HCT116 (cell line): ENCODE measurements at regions not wholly inside any gene's neighbourhood (a gene's known extent, or its start where the extent isn't known, plus 50 kb on each side); places are given as distances from the start of the nearest gene placed in this dataset.

ENCODE experiments used
- ATAC-seq: fragments of 200-7000 bp; cut with Tn5 transposase; 2 replicates; pipeline ENCODE4 v1.9.1; 2020; ENCODE audit warnings: mild to moderate bottlenecking, moderate library complexity
- BruUV-seq: library from RNA; stranded (reverse); fragments of 400-500 nt; replicated peaks from 2 replicates; lab custom pipeline; 2021; lab: Mats Ljungman, UMichigan
- CTCF ChIA-PET: fragments of 300-600 bp; sonication (Branson Sonifier 250); formaldehyde crosslinking; loops from one replicate; lab custom pipeline; 2021; ENCODE audit warnings: antibody characterized with exemption; lab: Charles Lee
- POLR2A ChIA-PET: fragments of 300-600, 350-600 bp; sonication (Branson Sonifier 250); formaldehyde crosslinking; loops from one replicate; lab custom pipeline; 2021; ENCODE audit warnings: antibody characterized with exemption; lab: Charles Lee
- RAD21 ChIA-PET, 2 experiments: fragments of 300-600 bp; sonication (Branson Sonifier 250); formaldehyde crosslinking; loops; one replicate each; lab custom pipeline; 2023; ENCODE audit warnings: low total read pairs in 2 of 2; ENCODE audit not compliant: uncharacterized antibody in 2 of 2, unreplicated experiment in 2 of 2, low non-redundant PET in 1 of 2; lab: Charles Lee
- DNase-seq: peaks from one replicate; pipeline ENCODE4 v3.0.0-alpha.2; 2010; ENCODE audit warnings: low read depth, low spot score
- H2AFZ ChIP-seq: fragments of 200-600 bp; shearing (Covaris generic), sonication (generic); 2 replicates; pipeline ENCODE4 v1.6.1; 2017; ENCODE audit warnings: low read depth, mixed run types, mixed read lengths, antibody characterized with exemption, low read length; ENCODE audit not compliant: poor library complexity, severe bottlenecking
- H3K27ac ChIP-seq: 2 replicates; pipeline ENCODE4 v1.5.1; 2012; ENCODE audit warnings: low read depth, low read length
- H3K27me3 ChIP-seq: fragments of 200-600 bp; sonication (generic); 2 replicates; pipeline ENCODE4 v1.6.1; 2016; ENCODE audit warnings: mixed run types, low read length, mixed read lengths; ENCODE audit not compliant: insufficient read depth
- H3K36me3 ChIP-seq, 2 experiments: fragments of 200-500 bp in 1 of 2; fragments of 200-600 bp in 1 of 2; sonication (Bioruptor generic) in 1 of 2; sonication (generic) in 1 of 2; 2 replicates each; pipeline versions ENCODE4 v1.5.1 to v1.6.1; 2014 to 2016; ENCODE audit warnings: low read length in 2 of 2, inconsistent platforms in 1 of 2, mixed read lengths in 1 of 2, mixed run types in 1 of 2; ENCODE audit not compliant: insufficient read depth in 2 of 2, control insufficient read depth in 1 of 2
- H3K4me1 ChIP-seq, 2 experiments: fragments of 200-600 bp in 1 of 2; sonication (generic) in 1 of 2; 2 replicates each; pipeline versions ENCODE4 v1.5.1 to v1.6.1; 2012 to 2017; ENCODE audit warnings: low read length in 2 of 2, inconsistent platforms in 1 of 2, mild to moderate bottlenecking in 1 of 2, mixed read lengths in 1 of 2, mixed run types in 1 of 2, moderate library complexity in 1 of 2; ENCODE audit not compliant: insufficient read depth in 2 of 2, control insufficient read depth in 1 of 2
- H3K4me2 ChIP-seq: fragments of 200-600 bp; sonication (generic); 2 replicates; pipeline ENCODE4 v1.6.1; 2017; ENCODE audit warnings: mixed run types, low read length, mixed read lengths
- H3K4me3 ChIP-seq, 2 experiments: fragments of 200-600 bp in 1 of 2; sonication (generic) in 1 of 2; replicated peaks in 1 of 2; 2 replicates each; pipeline ENCODE4 v1.5.1; 2011 to 2016; ENCODE audit warnings: low read length in 2 of 2, control low read depth in 1 of 2, low read depth in 1 of 2, mild to moderate bottlenecking in 1 of 2, mixed read lengths in 1 of 2, mixed run types in 1 of 2
- H3K79me2 ChIP-seq: fragments of 200-600 bp; sonication (generic); 2 replicates; pipeline ENCODE4 v1.6.1; 2017; ENCODE audit warnings: mild to moderate bottlenecking, mixed run types, low read length, moderate library complexity, mixed read lengths; ENCODE audit not compliant: insufficient read depth
- H3K9ac ChIP-seq: fragments of 200-600 bp; sonication (generic); 2 replicates; pipeline ENCODE4 v1.6.1; 2016; ENCODE audit warnings: low read length, mixed read lengths
- H3K9me2 ChIP-seq: fragments of 200-600 bp; sonication (generic), shearing (Covaris generic); 2 replicates; pipeline ENCODE4 v1.6.1; 2017; ENCODE audit warnings: mixed run types, mild to moderate bottlenecking, moderate library complexity; ENCODE audit not compliant: insufficient read depth
- H3K9me3 ChIP-seq, 2 experiments: fragments of 200-500 bp in 1 of 2; fragments of 200-600 bp in 1 of 2; sonication (Bioruptor generic) in 1 of 2; sonication (generic) in 1 of 2; 2 replicates each; pipeline ENCODE4 v1.6.1; 2014 to 2017; ENCODE audit warnings: low read length in 2 of 2, mixed read lengths in 2 of 2, inconsistent platforms in 1 of 2, low read depth in 1 of 2, mild to moderate bottlenecking in 1 of 2, mixed run types in 1 of 2, moderate library complexity in 1 of 2; ENCODE audit not compliant: control insufficient read depth in 1 of 2, insufficient read depth in 1 of 2
- H4K20me1 ChIP-seq: fragments of 200-600 bp; sonication (generic), shearing (Covaris generic); 2 replicates; pipeline ENCODE4 v1.6.1; 2017; ENCODE audit warnings: mixed run types, mild to moderate bottlenecking, moderate library complexity; ENCODE audit not compliant: insufficient read depth
- CBX3 ChIP-seq: IDR thresholded peaks from 2 replicates; pipeline ENCODE4 v1.6.1; 2012; ENCODE audit warnings: low read depth
- EZH2 ChIP-seq: fragments of 200-600 bp; sonication (generic); IDR thresholded peaks from 2 replicates; pipeline ENCODE4 v1.6.1; 2017; ENCODE audit warnings: antibody characterized with exemption, mixed run types
- MAX ChIP-seq: IDR thresholded peaks from 2 replicates; pipeline ENCODE4 v1.6.1; 2012
- POLR2A ChIP-seq: IDR thresholded peaks from 2 replicates; pipeline ENCODE4 v1.7.0; 2011; ENCODE audit warnings: borderline replicate concordance; ENCODE audit not compliant: insufficient read depth, insufficient read length; ENCODE audit errors: extremely low read depth
- REST ChIP-seq: IDR thresholded peaks from 2 replicates; pipeline ENCODE4 v1.6.1; 2012; ENCODE audit warnings: low read depth
- SP1 ChIP-seq: IDR thresholded peaks from 2 replicates; pipeline ENCODE4 v1.6.1; 2012; ENCODE audit warnings: low read depth
- intact Hi-C: fragments of 100-400 bp; cut with micrococcal nuclease; formaldehyde crosslinking; loops from 2 replicates; pipeline ENCODE4 v1.10.0; 2022

GRCh38 chr1:36534711-36535412 is 52.1 kb upstream of the CSF3R start:
- no peak for DNase-seq
- CTCF ChIA-PET, result no interaction called here
- H3K4me2 ChIP-seq, result no peak overlapping the region
- no peak overlapping the region for H3K9ac ChIP-seq
- H3K4me1 ChIP-seq, result no peaks in the 10 kb centered on the region
- TF ChIP-seq REST, result no peak
- no peak for TF ChIP-seq POLR2A
- TF ChIP-seq SP1, result no peak
- no peak for TF ChIP-seq CBX3
- TF ChIP-seq MAX, result no peak
- TF ChIP-seq EZH2, result no peak
- no peak overlapping the region for H3K27ac ChIP-seq
- H3K79me2 ChIP-seq, result no peaks in the 10 kb centered on the region
- no peaks in the 10 kb centered on the region for H3K9me2 ChIP-seq
- POLR2A ChIA-PET, result no interaction called here
- H3K36me3 ChIP-seq, result no peaks in the 10 kb centered on the region
- no TSS peak for BruUV-seq
- H3K4me3 ChIP-seq, result no peak overlapping the region
- RAD21 ChIA-PET, result no interaction called here
- intact Hi-C loops, result no loop called here
- no peak for ATAC-seq
- H3K27me3 ChIP-seq, result peaks cover 12% of the 10 kb centered on the region; the same call in 1 of the 2 replicates
- H2AFZ ChIP-seq, result no peak overlapping the region
- no peaks in the 10 kb centered on the region for H4K20me1 ChIP-seq
- no peaks in the 10 kb centered on the region for H3K9me3 ChIP-seq
